Mucosa of gallbladder (tissue), 1 donor: ENCODE measurements at regions not wholly inside any gene's neighbourhood (a gene's known extent, or its start where the extent isn't known, plus 50 kb on each side); places are given as distances from the start of the nearest gene placed in this dataset.
"Not testable (repeated sequence)": the region's sequence is repeated elsewhere in the genome, so short reads cannot be mapped to it uniquely, and the experiment has no call there.

Source experiments
- DNase-seq: peaks from one replicate; pipeline ENCODE4 v3.0.0-alpha.2; 2020; ENCODE audit warnings: low spot score
- donor health status: DM: no; HTN: no; CAD: no.

DNA sequence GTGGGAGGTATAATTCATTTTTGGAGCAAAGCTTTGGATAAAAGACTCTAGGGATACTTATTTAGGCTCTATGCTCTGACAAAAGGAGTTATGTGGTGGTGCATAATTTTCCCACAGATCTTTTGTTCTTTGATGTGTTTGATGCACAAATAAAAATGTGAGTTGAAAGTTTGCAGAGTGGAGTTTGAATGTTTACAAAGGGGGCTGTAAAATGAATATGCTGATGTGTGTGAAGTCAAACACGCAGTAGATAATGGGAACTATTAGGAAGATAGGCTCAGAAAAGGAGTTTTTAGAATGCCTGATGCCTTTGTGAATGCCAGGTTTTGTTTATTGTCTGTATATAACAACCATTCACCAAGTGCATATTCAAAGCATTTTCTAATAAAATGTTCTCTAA lies 545.0 kb upstream of the EPHA7 start:
- DNase-seq = no peak

DNA sequence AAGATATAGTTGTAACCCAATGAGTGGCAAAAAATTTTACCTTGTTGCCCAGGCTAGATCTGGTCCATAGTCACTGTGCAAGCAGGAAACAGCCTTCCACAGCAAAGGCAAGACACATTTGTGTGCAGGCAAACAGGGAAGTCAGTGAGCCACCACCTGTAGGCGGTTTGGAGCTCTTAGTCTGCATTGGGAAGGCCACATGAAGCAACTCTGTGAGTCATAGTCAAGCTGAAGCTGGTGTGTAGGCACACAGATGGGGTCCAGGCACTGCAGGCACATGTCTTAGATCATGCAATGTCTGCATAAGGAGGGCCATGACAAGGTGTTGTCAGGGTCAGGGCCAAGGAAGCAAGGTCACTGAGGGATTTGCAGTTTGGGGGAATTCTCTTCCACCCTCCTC lies 543.2 kb upstream of the EPHA7 start:
- no peak for DNase-seq

DNA sequence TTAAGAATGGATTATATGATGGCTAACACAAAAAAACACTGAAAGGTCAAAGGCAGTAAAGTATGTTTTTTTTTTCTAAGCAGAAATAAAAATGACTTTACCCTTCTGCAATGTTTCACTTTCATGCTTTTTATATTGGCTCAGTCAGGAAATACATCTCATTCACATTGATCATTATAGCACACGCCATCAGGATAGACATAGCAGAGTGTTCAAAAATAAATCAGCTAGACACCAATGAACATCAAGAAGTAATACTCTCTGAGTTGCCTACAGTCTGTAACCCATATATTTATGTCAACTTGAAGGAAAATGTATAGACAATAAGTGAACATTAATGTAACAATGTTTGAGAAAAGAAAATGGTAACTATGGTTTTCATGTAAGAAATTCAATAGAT lies 535.2 kb upstream of the EPHA7 start:
- no peak for DNase-seq

DNA sequence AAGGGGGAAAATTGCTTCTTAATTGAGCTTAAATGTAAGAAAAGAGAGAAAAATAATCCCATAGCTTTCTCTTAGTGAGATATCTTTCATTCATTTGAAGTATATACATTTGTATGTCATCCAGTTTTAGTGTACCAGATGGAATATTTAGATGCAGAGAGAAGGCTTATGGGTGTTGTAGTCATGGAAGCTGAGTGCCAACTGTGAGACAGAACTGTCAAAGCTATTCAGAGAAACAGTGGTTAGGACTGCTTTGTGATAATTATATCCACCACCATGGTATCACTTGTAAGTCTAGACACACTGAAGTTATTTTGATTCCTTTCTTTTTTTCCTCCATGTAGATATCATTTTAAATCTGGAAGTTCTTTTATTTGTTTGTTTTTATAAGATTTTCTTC lies 524.3 kb upstream of the EPHA7 start:
- DNase-seq = no peak

DNA sequence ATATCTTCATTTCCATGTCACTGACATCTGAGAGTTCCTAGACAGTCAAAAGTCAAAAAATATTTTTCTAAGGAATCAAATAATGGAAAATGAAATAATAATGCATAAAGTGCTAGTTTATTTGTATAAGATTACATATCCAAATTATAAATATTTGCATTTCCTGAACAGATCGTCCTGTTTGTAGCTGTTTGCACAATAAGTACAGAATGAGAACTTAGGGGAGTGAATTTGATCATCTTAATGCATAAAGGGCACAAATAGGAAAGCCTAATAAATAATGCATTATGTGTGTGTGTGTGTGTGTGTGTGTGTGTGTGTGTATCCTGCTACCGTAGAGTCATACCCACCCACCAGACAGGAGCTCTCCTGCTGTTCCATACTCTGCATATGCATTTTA lies 521.0 kb upstream of the EPHA7 start:
- DNase-seq = no peak

DNA sequence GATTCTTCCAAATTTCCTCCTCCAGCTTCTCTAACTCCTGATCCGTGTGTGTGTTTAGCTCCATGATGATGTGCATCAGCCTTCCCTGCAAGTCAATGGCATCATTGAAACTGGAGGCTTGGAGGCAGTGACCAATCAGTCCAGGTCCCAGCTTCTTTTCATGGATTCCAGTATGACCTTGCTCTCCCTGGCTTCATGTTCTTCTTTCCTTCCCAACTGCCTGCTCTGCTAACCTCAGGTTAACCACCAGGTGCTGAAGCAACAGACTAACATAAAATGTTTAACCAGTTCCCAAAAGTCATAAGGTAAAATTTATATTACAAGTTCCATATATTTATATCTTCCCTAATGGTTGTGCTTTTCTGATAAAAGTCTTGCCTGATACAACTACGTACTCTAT lies 512.8 kb upstream of the EPHA7 start:
- no peak for DNase-seq

DNA sequence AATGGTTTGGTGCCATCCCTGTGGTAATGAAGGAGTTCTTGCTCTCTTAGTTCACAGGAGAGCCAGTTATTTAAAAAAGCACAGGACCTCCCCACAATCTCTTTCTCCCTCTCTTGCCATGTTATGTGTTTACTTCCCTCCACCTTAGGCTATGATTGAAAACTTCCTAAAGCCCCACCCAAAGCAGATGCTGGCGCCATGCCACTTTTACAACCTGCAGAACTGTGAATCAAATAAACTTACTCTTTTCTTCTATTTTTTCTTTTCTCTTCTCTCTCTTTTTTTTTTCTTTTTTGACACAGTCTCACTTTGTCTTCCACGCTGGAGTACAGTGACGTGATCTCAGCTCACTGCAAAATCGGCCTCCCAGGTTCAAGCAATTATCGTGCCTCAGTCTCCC lies 508.4 kb upstream of the EPHA7 start:
- no peak for DNase-seq

DNA sequence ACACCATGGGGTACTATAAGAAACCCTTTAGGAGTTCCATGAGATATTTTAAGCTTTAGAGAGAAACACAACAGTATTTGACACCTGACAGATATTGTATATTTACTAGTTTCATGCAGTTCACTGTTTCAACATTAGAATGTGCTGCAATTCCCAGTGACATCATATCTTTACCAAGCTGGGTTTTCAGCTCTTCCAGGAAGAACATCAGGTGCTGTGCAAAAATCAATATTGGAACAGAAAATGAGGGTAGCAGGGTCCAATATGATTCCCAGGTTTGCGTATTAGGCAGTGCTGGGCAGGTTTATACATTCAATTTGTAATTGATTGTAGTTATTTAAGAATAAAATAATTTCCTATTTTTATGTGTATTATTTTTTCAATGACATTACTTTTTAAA lies 500.0 kb upstream of the EPHA7 start:
- no peak for DNase-seq

DNA sequence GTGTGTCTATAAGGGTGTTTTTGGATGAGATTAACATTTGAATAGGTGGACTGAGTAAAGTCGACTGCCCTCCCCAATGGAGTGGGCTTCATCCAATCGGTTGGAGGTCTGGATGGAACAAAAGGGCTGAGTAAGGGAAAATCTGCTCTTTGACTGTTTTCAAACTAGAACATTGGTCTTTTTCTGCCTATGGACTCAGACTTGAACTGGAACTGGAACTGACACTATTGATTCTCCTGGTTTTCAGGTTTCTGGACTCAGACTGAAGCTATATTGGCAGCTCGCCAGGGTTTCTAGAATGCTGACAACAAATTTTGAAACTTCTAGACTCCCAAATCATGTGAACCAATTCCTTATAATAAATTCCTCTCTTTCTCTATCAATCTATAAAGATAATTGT lies 498.9 kb upstream of the EPHA7 start:
- no peak for DNase-seq

DNA sequence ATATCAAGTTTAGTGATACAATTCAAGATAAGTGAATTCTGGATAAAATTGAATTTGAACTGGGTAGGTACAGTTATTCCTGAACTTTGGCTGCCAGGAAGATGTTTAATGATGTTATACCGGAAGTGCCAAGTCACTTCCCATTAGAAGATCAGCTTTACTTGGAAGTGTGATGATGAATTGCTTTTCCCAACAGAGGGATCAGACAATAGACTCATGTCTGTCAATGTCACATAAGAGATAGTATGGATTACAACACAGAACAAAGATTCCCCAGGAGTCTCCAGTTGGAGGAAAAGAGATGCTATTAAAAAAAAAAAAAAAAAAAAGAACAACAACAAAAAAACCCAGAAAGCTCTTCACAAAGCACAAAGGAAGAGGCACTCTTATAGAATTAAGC lies 497.9 kb upstream of the EPHA7 start:
- no peak for DNase-seq

DNA sequence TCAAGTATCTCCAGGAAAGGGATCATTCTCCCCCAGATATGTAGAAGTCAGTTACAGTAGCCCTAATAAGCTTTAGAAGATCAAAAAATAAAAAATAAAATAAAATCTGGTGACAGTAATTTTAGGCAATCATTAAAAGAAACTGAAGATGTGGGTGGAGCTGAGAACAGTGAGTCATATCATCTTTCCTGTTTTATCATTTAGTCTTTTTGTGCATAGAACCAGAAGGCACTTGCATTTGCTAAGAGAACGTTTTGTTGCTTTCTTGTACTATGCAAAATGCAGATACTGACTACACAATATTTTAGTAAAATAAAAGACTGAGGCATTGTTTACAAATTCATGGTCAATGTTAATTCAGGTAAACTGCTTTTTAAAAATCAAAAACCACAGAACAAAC lies 497.4 kb upstream of the EPHA7 start:
- DNase-seq = no peak

DNA sequence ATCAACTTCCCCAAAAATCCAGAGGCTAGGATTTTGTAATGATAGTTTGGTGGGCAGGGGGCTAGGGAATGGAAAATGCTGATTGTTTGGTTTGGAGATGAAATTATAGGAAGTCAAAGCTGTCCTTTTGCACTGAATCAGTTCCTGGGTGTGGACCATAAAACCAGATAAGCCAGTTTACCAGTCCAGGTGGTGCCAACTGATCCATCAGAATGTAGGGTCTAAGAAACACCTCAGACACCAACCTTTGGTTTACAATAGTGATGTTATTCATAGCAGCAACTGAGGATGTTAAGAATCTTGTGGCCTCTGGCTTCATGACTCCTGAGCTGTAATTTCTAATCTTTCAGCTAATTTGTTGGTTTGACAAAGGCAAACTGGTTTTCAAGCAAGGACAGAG lies 496.6 kb upstream of the EPHA7 start:
- no peak for DNase-seq

DNA sequence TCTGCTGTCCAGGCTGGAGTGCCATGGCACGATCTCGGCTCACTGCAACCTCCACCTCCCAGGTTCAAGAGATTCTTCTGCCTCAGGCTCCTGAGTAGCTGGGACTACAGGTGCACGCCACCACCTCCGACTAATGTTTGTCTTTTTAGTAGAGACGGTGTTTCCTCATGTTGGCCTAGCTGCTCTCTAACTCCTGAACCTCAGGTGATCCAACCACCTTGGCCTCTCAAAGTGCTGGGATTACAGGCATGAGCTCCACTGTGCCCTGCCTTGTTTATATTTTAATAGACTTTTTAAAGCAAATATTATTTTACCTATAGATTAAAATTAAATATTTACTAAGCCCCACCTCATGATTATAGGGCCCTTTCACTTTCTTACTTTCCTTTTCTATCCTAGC lies 483.2 kb upstream of the EPHA7 start:
- no peak for DNase-seq

DNA sequence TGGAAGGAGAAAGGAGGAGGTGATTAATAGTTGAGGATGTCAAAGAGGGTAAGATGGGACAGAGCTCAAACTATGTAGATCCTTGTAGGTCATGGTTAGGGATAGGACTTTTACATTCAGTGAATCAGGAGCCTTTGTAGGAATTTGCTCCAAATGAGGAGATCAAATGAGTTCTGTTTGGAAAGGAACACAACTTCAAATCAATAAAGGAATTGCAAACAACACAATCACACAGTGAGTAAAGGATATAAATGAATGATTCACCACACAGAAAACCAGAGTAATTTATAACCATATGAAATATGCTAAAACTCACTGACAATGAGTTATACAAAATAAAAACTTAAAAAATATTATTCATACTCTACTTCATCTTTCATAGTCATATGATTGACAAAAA lies 480.8 kb upstream of the EPHA7 start:
- no peak for DNase-seq

DNA sequence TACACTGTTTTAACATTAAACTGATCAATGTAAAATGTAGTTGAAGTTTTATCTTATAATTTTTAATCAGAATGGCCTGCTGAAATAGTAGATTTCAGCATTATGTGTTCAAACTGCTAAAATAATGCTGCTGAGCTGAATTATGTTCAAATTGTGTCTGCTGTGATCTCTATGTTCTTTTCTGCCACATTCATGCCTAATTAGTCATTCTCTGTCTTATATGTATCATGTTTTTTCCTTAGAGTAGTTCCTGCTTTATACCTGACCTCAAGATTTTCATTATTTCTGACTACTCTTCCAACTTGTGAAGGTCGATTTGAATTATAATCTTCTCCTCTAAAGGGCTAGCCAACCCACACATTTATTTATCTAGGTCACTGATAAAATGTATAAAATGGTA lies 476.7 kb upstream of the EPHA7 start:
- no peak for DNase-seq

DNA sequence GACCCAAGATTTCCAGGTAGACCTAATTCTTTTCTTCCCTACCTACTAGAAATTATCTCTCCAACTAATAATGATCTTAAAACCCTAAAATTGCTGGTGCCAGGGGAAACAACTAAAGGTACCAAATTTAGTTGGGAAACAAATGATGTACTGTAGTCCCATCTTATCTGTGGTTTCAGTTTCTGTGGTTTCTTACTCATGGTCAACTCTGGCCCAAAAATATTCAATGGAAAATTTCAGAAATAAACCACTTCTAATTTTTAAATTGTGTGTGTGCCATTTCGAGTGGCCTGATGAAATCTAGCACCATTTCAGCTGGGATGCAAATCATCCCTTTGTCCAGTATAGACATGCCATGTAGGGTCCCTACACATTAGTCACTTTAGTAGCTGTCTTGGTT lies 475.2 kb upstream of the EPHA7 start:
- DNase-seq = no peak

DNA sequence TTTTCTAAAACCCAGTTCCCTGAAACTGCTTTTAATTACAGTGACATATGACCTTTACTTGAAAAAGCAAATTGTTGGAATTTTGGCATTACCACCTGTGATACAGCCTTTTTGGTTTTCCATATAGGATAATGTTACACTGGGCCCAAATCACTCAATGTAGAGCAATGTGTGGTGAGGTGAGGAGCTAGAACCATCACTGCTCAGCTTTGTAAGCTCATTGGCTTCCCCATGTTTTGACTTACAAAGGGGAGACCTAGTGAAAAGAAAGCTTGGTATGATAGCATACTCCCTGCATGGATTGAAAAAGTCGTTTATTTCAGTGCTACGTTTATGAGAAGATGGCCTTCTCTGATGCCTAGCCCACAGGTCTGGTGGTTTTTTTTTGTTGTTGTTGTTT lies 470.4 kb upstream of the EPHA7 start:
- no peak for DNase-seq

DNA sequence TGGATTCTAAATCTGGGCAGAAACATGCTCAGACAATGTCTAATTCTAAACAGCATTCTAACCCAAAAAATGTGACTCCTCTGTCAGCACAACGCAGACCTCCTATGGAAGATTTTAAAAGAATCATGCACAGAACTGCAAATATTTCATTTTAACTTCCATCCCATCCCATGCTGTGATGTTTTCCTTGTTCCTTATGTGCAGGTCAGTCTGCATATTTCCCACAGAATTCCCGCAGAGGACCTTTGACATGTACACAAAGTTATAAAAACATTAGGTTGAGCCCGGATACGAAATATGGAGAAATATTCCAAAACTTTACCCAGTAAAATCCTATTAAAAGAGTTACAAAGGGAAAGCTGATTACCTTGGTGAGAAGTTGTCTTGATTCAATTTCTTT lies 467.1 kb upstream of the EPHA7 start:
- no peak for DNase-seq

DNA sequence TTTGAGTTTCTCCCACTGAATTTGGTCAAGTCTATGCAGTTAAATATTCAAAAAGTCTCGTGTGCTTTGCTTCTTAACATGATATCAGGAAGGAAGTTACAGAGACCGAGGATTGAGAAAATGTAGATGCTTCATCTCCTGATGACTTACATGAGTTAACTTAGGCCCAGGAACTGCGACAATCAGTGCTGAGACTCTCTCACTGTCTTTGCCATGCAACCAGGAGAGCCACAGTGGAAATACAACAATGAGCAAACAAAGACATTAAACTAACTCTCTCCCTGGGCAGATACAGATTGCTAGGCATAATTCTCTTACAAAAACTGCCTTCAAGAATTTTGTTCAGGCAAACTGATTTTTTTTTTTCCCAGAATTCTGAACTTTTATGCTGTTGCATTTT lies 440.6 kb upstream of the EPHA7 start:
- DNase-seq = no peak

DNA sequence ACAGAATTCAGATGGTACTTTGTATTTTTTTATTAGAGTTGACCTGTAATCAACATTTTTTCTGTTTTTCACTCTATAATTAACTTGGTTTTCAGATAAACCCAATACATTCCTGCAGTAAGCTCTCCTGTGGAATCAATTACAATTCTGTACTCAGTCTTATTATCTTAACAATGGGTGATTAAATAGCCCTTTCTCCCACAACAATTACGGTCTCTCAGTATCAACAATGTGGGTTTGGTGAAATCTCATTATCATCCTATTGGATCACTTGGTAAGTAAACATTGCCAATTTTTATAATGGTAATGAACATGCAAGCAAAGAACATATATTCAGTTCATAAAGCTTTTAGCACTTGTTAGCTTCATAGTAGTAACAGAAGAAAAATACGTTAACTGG lies 438.9 kb upstream of the EPHA7 start:
- DNase-seq = no peak

DNA sequence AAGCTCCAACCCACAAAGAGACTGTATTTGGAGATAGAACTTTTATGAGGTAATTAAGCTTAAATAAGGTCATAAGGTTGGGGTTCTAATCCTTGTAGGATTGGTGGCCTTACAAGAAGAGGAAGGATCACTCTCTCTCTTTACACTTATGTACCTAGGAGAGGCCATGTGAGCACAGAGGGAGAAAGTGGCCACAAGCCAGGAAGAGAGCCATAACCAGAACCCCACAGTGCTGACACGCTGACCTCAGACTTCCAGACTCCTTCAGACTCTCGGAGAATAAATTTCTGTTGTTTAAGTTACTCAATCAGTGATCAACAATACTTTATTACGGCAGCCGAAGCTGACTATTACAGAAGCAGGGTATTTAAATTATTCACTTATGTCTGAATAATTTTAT lies 430.5 kb upstream of the EPHA7 start:
- no peak for DNase-seq

DNA sequence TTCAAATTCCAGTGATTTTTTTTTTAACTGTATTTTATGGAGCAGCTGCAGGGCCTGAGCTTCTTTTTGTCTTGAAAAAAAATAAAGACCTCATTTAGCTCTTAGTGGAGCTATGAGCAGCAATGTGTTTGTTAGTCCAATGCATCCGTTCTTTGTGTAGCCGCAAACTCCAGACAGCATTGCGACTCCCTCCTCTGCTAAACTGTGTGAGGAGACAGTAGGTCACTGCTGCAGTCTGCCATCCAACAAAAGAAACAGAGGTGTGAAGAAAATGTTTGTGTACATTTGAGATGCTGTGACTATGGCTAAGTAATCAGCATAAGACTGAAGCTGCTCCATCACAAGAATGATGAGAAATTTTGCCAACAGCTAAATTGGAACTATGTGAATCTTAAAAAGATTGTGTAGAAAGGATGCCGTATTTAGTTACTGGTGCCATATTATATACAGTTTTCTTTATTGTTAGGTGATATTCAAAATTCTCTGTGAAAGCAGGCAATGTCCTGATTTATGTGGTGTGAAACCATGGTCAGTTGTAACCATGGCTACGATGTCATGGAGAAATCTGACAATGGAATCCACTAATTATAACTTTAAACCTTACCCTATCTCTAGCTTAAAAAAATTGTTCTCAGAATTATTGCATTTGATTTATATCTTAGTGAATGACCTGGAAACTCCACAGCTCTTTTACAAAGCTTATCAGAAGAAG lies 428.8 kb upstream of the EPHA7 start:
- DNase-seq = no peak

DNA sequence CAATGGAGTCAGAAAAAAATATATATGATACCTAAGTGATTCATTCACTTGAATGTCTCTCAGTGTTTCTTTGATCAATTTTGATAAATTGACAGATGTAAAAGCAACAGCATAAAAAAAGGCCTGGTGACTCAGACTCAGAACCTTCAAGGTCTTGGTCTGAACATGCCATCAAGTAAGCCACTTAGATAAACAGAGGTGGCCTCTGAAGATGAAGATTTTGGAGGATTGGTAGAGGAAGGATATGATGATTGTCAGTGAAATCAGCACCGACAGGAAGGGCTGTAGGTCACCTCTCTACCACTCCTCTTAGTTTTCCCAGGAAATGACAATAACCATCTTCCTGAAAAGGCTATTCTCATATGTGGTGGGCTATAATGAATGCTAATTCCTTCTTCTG lies 422.8 kb upstream of the EPHA7 start:
- no peak for DNase-seq

DNA sequence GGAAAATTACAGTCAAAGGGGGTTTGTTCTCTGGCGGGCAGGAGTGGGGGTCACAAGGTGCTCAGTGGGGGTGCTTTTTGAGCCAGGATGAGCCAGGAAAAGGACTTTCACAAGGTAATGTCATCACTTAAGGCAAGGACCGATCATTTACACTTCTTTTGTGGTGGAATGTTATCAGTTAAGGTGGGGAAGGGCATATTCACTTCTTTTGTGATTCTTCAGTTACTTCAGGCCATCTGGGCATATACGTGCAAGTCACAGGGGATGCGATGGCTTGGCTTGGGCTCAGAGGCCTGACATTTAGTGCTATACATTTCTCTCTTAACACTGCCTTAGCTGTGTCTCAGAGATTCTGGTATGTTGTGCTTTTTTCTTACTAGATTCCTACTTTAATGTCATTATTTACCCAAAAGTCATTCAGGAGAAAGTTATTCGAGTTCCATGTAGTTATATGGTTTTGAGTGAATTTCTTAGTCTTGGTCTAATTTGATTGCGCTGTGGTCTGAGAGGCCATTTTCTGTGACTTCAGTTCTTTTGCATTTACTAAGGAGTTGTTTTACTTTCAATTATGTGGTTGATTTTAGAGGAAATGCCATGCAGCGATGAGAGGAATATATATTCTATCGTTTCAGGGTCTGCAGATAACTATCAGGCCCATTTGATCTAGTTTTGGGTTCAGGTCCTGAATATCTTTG lies 416.2 kb upstream of the EPHA7 start:
- not testable (repeated sequence) for DNase-seq
